ENCODE measurements at regions not wholly inside any gene's neighbourhood (a gene's known extent, or its start where the extent isn't known, plus 50 kb on each side); places are given as distances from the start of the nearest gene placed in this dataset.
A peak's percentile ranks its signal among the peaks of the same experiment; 100 is the strongest.

DNA sequence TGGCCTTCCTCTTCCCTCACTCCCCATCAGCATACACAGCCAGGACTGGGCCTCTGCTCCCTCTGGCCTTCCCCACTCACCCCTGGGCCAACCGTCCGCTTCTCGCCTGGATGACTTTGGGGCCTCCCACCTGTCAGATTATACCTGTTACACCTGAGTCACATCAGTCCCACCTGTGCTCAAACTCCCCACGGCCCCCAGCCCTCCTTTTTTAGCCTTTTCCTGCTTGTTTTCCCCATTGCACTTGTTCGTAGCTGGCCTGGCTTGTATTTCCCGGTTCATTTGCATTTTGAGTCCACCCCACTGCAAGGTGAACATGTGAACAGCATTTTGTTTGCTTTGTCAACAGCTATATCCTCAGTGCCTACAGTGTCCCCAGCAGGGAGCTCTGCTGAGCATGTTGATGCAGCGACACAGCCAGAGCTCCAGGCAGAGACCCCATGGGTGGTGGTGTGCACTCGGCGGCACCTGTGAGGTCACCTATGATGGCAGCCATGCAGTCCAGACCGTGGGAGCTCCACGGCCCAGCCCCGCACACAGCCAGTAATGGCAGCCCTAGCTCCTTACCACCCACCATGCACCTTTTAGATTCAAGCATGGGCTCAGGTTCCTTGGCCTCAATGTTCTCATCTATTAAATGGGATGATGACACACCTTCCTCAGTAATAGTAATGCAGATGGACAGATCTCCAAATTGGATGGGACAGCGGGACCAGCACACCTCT lies 276.4 kb upstream of the HS6ST1 start:
- Histone ChIP-seq H3K4me3 (ENCODE audit: low read depth in 1 of 3, low read length in 3 of 3) (peak overlapping the region; percentile 41 to 71 (median 54)), H3K4me1 (ENCODE audit: control insufficient read depth in 4 of 4, insufficient read depth in 4 of 4, low read length in 3 of 4) (peaks cover 4 to 38% (median 26%) of the 10 kb centered on the region in 4 donors), H3K27me3 (ENCODE audit: control insufficient read depth in 4 of 4, insufficient read depth in 4 of 4, low read length in 3 of 4) (no peaks in the 10 kb centered on the region), H3K27ac (ENCODE audit: low read depth in 1 of 2, low read length in 2 of 2) (peak overlapping the region; percentile 73 to 93), H3K9me3 (ENCODE audit: control insufficient read depth in 4 of 4, low read length in 3 of 4) (no peaks in the 10 kb centered on the region), H3K9ac (ENCODE audit: low read depth in 1 of 2, low read length in 2 of 2) (peak overlapping the region in 1 of 2 donors; percentile 30), H3K36me3 (ENCODE audit: control insufficient read depth in 4 of 4, insufficient read depth in 3 of 4, low read depth in 1 of 4, low read length in 3 of 4) (no peaks in the 10 kb centered on the region)
- DNase-seq (ENCODE audit: low spot score): peak; percentile 35
- WGBS: 56% methylated on average over 13 of the region's 13 CpGs
- TF ChIP-seq HNF4G (IDR thresholded peaks at IDR 0.05) (no peak), HNF4A (conservative IDR thresholded peaks at IDR 0.05) (peak; percentile 60 to 66), FOXA1 (IDR thresholded peaks at IDR 0.05) (peak; percentile 95), YY1 (IDR thresholded peaks at IDR 0.05) (peak; percentile 35), GABPA (IDR thresholded peaks at IDR 0.05 in 1 of 2, conservative IDR thresholded peaks at IDR 0.05 in 1 of 2) (no peak), JUND (IDR thresholded peaks at IDR 0.05) (no peak), RAD21 (IDR thresholded peaks at IDR 0.05) (peak; percentile 68 to 80), FOXA2 (IDR thresholded peaks at IDR 0.05) (peak; percentile 97), EGR1 (IDR thresholded peaks at IDR 0.05; ENCODE audit: low read depth in 2 of 2) (peak in 1 of 2 donors; percentile 11), RXRA (IDR thresholded peaks at IDR 0.05) (peak; percentile 77 to 86), SP1 (IDR thresholded peaks at IDR 0.05) (peak; percentile 83), NR2F2 (IDR thresholded peaks at IDR 0.05) (peak; percentile 30), TAF1 (conservative IDR thresholded peaks at IDR 0.05) (peak; percentile 83)
- TF ChIP-seq, protein P1, sequence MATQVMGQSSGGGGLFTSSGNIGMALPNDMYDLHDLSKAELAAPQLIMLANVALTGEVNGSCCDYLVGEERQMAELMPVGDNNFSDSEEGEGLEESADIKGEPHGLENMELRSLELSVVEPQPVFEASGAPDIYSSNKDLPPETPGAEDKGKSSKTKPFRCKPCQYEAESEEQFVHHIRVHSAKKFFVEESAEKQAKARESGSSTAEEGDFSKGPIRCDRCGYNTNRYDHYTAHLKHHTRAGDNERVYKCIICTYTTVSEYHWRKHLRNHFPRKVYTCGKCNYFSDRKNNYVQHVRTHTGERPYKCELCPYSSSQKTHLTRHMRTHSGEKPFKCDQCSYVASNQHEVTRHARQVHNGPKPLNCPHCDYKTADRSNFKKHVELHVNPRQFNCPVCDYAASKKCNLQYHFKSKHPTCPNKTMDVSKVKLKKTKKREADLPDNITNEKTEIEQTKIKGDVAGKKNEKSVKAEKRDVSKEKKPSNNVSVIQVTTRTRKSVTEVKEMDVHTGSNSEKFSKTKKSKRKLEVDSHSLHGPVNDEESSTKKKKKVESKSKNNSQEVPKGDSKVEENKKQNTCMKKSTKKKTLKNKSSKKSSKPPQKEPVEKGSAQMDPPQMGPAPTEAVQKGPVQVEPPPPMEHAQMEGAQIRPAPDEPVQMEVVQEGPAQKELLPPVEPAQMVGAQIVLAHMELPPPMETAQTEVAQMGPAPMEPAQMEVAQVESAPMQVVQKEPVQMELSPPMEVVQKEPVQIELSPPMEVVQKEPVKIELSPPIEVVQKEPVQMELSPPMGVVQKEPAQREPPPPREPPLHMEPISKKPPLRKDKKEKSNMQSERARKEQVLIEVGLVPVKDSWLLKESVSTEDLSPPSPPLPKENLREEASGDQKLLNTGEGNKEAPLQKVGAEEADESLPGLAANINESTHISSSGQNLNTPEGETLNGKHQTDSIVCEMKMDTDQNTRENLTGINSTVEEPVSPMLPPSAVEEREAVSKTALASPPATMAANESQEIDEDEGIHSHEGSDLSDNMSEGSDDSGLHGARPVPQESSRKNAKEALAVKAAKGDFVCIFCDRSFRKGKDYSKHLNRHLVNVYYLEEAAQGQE (IDR thresholded peaks at IDR 0.05): peak; percentile 65
- TF ChIP-seq, protein P2, sequence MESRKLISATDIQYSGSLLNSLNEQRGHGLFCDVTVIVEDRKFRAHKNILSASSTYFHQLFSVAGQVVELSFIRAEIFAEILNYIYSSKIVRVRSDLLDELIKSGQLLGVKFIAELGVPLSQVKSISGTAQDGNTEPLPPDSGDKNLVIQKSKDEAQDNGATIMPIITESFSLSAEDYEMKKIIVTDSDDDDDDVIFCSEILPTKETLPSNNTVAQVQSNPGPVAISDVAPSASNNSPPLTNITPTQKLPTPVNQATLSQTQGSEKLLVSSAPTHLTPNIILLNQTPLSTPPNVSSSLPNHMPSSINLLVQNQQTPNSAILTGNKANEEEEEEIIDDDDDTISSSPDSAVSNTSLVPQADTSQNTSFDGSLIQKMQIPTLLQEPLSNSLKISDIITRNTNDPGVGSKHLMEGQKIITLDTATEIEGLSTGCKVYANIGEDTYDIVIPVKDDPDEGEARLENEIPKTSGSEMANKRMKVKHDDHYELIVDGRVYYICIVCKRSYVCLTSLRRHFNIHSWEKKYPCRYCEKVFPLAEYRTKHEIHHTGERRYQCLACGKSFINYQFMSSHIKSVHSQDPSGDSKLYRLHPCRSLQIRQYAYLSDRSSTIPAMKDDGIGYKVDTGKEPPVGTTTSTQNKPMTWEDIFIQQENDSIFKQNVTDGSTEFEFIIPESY (IDR thresholded peaks at IDR 0.05): no peak
- TF ChIP-seq, protein P3, sequence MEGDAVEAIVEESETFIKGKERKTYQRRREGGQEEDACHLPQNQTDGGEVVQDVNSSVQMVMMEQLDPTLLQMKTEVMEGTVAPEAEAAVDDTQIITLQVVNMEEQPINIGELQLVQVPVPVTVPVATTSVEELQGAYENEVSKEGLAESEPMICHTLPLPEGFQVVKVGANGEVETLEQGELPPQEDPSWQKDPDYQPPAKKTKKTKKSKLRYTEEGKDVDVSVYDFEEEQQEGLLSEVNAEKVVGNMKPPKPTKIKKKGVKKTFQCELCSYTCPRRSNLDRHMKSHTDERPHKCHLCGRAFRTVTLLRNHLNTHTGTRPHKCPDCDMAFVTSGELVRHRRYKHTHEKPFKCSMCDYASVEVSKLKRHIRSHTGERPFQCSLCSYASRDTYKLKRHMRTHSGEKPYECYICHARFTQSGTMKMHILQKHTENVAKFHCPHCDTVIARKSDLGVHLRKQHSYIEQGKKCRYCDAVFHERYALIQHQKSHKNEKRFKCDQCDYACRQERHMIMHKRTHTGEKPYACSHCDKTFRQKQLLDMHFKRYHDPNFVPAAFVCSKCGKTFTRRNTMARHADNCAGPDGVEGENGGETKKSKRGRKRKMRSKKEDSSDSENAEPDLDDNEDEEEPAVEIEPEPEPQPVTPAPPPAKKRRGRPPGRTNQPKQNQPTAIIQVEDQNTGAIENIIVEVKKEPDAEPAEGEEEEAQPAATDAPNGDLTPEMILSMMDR (IDR thresholded peaks at IDR 0.05; ENCODE audit: low read depth, low read length, missing input control): peak; percentile 31
- TF ChIP-seq, protein P4, sequence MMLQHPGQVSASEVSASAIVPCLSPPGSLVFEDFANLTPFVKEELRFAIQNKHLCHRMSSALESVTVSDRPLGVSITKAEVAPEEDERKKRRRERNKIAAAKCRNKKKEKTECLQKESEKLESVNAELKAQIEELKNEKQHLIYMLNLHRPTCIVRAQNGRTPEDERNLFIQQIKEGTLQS (IDR thresholded peaks at IDR 0.05): no peak
- TF ChIP-seq, protein P5, sequence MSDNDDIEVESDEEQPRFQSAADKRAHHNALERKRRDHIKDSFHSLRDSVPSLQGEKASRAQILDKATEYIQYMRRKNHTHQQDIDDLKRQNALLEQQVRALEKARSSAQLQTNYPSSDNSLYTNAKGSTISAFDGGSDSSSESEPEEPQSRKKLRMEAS (IDR thresholded peaks at IDR 0.05): peak; percentile 34

Measured in liver (tissue), 8 donors.